ENCODE measurements at regions not wholly inside any gene's neighbourhood (a gene's known extent, or its start where the extent isn't known, plus 50 kb on each side); places are given as distances from the start of the nearest gene placed in this dataset.
"Not testable (repeated sequence)": the region's sequence is repeated elsewhere in the genome, so short reads cannot be mapped to it uniquely, and the experiment has no call there.

- DNase-seq (ENCODE audit: low read depth): no peak
Measured at GRCh38 chr3:88283242-88283592, 133.5 kb downstream of the C3orf38 start.

- no peak for DNase-seq (ENCODE audit: low read depth)
Measured at GRCh38 chr3:88291486-88291885, 141.7 kb downstream of the C3orf38 start.

DNA sequence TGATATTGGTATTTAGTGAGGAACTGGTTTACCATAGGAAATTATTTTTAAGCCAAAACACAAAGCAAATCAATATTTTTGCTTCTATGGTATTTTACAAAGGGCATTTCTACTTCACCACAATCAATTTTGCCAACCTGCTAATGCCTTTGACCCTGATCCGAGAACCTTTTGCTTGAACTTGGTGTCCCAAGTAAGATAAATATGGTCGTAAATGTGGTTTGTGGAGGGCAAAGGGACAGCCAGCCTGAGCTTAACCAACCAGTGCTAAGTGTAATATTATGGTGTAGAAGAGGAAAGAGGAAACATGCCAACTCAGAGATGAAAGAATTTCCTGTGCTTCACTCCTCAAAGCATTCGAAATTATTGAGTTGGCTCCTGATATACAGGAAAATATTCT is 148.4 kb downstream of the C3orf38 start:
- peak; percentile 44 for DNase-seq (ENCODE audit: low read depth)

DNA sequence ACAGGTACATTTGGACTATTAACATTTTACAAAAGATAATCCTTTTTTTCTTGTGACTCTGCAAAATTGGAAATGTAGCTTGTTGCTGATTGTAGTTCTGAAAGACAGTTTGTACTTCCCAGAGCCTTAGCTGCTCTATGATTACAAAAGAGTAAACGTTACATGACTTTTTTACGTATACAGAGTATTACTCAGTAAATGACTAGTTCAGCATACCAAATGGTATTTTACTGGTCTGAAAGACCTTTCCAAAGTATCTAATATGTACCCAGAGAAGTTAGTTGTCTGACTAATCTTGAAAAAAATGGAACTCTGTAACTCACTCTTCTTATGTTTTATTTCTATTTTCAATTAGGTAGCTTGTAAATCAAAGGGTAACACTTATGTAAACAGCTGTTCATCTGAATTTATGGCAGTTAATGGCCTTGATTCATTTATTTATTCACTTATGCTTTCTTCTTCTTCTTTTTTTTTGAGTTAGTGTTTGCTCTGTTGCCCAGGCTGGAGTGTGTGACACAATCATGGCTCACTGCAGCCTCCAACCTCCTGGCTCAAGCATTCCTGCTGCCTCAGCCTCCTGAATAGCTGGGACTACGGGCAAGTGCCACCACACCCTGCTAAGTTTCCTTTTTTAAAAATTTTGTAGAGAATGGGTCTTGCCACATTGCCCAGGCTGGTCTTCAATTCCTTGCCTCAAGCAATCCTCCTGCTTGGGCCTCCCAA is 151.7 kb downstream of the C3orf38 start:
- peak; percentile 3 for DNase-seq (ENCODE audit: low read depth)

DNA sequence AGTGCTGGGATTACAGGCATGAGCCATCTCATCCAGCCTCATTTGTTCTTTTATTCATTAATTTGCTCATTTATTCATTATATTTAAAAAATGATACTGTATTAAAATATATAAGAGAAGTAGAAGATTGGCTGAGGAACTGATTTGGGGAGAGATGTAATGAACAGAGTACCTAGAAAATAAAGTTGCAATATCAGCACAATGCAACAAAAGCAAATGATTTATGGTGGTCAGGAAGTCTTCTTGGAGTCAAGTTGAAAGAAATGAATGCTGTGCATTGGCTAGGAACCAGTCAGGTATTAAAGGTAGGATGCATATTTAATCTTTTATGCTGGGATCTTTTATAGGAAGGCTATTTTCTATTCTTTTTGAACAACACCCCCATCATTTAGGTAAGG is 152.2 kb downstream of the C3orf38 start:
- DNase-seq (ENCODE audit: low read depth): no peak

DNA sequence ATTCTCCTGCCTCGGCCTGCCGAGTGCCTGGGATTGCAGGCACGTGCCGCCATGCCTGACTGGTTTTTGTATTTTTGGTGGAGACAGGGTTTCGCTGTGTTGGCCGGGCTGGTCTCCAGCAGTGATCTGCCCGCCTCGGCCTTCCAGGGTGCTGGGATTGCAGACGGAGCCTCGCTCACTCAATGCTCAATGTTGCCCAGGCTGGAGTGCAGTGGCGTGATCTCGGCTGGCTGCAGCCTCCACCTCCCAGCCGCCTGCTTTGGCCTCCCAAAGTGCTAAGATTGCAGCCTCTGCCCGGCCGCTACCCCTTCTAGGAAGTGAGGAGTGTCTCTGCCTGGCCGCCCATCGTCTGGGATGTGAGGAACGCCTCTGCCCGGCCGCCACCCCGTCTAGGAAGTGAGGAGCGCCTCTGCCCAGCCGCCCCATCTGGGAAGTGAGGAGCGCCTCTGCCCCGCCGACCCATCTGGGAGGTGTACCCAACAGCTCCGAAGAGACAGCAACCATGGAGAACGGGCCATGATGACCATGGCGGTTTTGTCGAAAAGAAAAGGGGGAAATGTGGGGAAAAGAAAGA is 153.7 kb downstream of the C3orf38 start:
- DNase-seq (ENCODE audit: low read depth): not testable (repeated sequence)

- no peak for DNase-seq (ENCODE audit: low read depth)
Measured at GRCh38 chr3:88307666-88308065, 157.9 kb downstream of the C3orf38 start.

- DNase-seq (ENCODE audit: low read depth): no peak
Measured at GRCh38 chr3:88311826-88312225, 162.1 kb downstream of the C3orf38 start.

- no peak for DNase-seq (ENCODE audit: low read depth)
Measured at GRCh38 chr3:88312256-88312655, 162.5 kb downstream of the C3orf38 start.

DNA sequence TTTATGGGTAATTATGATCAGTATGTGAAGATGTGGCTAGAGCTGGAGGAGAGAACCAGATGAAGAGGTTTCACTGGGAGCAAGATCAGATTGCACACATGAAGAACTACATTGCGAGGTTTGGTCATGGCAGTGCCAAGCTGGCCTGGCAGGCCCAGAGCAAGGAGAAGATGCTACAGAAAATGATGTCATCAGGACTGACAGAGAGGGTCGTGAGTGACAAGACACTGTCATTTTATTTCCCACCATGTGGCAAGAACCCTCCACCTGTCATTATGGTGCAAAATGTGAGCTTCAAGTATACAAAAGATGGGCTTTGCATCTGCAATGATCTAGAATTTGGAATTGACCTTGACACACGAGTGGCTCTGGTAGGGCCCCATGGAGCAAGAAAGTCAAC is 168.3 kb downstream of the C3orf38 start:
- no peak for DNase-seq (ENCODE audit: low read depth)

- DNase-seq (ENCODE audit: low read depth): peak; percentile 62
Measured at GRCh38 chr3:88321363-88322050, 171.7 kb downstream of the C3orf38 start.

GRCh38 chr3:88324788-88325187 is 175.0 kb downstream of the C3orf38 start:
- no peak for DNase-seq (ENCODE audit: low read depth)

DNA sequence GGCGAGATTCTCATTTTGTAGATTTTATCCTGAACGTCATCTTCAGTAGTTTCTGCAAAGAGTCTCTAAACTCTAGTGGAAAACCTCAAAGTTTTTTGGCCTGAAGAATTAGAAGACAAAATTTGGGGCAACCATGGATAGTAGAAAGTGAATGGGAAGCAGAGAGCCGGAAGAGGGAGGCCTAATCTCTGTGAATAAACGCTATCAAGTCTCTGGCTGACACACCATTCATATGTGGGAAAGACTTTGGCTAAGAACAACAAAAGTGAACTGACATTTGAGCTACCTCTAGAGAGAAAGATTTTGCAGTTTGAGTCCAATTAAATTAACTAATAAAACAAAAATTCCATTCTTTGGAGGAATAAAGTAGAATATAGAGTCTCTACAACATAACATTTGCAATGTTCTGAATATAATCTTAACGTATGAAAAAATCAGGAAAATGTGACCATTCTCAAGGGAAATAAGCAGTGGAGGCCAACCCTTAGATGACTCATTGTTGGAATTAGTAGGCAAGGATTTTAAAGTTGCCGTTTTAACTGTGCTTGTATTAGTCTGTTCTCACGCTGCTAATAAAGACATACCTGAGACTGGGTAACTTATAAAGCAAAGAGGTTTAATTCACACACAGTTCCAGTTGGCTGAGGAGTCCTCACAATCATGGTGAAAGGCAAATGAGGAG is 184.6 kb downstream of the C3orf38 start:
- DNase-seq (ENCODE audit: low read depth): peak; percentile 4

GRCh38 chr3:88336894-88337293 is 187.1 kb downstream of the C3orf38 start:
- no peak for DNase-seq (ENCODE audit: low read depth)

GRCh38 chr3:88343264-88343663 is 193.5 kb downstream of the C3orf38 start:
- no peak for DNase-seq (ENCODE audit: low read depth)

- no peak for DNase-seq (ENCODE audit: low read depth)
Measured at GRCh38 chr3:88346643-88347042, 196.9 kb downstream of the C3orf38 start.

DNA sequence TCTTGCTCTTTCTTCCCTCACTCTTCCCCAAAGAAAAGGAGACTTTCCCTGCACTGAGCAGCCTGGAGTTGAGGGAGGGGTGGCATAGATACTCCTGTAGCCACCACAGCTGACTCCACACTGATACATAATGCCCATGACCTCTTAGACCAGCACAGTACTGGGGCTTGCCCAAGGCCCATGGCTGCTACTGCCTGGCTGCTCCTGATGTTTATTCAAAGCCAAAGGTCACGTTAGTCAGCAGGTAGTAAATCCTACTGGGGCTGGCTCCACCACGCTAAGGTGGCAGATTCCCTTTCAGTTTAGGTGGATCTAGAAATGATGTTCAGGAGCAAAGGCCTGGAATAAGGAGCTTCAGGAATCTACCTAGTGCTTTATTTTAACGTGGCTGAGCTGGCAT is 212.7 kb downstream of the C3orf38 start:
- DNase-seq (ENCODE audit: low read depth): peak; percentile 7

GRCh38 chr3:88364926-88365325 is 215.2 kb downstream of the C3orf38 start:
- DNase-seq (ENCODE audit: low read depth): no peak

- no peak for DNase-seq (ENCODE audit: low read depth)
Measured at GRCh38 chr3:88369337-88369736, 219.6 kb downstream of the C3orf38 start.

DNA sequence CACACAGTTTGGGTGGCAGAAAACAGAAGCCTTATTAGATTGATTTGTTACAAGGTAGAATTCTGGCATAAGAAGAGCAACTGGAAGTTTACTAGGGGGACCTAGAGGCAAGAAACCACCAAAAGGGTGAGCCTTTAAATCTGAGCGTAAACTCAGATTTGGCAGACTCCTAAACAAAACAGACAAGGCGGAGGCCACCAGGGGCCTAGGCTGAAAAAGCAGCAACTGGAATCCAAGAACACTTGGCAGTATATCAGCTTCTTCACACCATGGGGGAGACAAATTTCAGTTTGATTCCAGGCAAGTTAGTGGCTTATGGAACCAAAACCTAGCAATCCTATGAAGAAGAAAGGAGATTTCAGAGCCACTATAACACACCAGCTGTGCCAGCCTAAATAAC is 220.0 kb downstream of the C3orf38 start:
- no peak for DNase-seq (ENCODE audit: low read depth)

DNA sequence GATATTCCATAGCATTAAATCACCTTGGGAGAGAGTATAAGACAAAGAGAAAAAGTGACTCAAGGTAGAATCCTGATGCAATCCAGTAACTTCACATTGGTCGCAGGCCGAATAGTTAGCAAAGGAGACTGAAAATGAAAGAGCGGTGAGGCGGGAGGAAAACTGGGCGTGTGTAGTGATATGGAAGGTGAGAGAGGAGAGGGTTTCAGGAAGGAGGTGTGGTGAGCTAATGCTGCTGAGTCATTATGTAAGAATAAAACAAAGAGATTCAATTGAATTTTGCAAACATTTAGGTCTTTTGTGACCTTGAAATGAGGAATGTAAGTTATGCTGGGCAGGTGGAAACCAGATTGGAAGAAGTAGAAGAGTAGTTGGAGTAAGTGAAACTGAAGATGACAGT is 235.3 kb downstream of the C3orf38 start:
- DNase-seq (ENCODE audit: low read depth): peak; percentile 40

DNA sequence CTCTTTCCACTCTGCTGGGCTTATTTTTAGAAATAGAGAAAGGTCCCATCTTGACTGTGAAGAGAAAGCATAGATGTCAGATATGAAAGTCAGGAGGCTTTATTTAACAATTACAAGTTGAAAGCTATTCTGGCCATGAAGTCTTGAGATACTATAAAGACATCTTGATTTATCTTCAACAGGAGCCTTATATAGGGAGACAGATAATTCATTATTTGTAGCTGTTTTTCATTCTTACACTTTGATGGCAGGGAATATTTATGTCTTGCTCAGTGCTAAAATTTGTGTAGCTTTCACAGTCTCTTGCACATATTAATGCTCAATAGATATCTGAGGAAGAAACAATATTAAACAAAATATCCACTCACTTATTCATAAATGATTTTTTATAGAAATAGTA is 248.8 kb downstream of the C3orf38 start:
- no peak for DNase-seq (ENCODE audit: low read depth)
